Stimulated activated CD4-positive, alpha-beta T cell treated with anti-CD3 and anti-CD28 coated beads, Interleukin-15, amount 100 ng/mL, for 1 hour (primary cell): ENCODE measurements at regions not wholly inside any gene's neighbourhood (a gene's known extent, or its start where the extent isn't known, plus 50 kb on each side); places are given as distances from the start of the nearest gene placed in this dataset.

Experiments used
- DNase-seq, 2 donors: peaks; one replicate each; pipeline ENCODE4 v3.0.0-alpha.2; 2020; ENCODE audit warnings: low read depth in 1 of 2, low spot score in 1 of 2

GRCh38 chr2:12240206-12240605 is 476.5 kb upstream of the TRIB2 start:
- DNase-seq, result no peak

DNA sequence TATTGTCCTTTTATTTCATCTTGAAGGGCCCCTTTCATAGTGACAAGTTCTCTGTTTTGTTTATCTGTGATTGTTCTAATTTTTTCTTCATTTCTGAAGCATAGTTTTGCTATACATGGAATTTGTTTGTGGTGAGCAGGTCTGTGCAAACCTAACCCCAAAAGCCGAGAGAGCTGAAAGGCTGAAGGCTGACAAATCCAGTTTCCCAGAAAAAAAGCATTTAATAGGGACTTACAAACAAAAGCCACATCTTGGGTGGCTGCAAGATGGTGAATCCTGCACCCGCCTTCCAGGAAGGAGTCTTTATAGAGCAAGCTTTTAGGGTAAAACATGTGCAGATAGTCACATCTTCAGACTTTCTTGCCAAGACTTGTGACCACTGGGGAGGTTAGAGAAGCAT is 473.4 kb upstream of the TRIB2 start:
- no peak for DNase-seq

DNA sequence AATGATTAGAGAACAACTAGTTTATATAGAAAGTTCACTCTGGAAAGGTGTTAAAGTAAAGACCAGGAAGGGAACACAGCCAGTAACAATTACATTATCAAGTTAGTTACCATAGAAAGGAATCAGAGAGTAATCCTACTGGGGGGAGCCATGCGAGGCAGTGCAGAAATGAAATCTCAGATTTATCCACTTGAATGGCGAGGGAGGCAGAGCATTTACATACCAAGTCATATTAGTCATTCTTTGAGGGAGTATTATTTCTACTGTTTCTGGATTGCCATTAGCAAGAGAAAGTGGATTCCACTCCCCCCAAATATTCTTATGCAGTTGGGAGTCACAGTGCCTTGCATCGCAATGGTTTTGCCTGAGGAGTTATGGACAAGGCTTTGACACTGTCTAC is 472.7 kb upstream of the TRIB2 start:
- no peak for DNase-seq

DNA sequence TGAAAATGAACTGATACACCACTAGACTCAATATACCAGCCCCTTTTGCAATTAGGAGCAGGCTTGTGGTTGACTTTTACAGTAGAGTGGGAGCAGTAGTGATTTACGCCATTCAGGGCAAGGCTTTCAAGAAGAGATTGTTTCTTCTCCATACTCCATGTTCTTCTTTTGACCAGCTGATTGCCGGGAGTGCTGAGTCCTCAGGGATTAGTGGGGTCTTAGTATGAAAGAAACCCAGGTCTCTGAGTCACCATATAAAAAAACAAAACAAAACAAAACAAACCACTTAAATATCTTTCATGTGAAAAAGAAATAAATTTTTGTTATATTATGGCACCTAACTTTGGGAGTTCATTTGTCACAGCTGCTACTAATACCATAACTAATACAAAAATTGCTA is 465.6 kb upstream of the TRIB2 start:
- no peak for DNase-seq

GRCh38 chr2:12251749-12252148 is 465.0 kb upstream of the TRIB2 start:
- no peak for DNase-seq

GRCh38 chr2:12253167-12253778 is 463.5 kb upstream of the TRIB2 start:
- DNase-seq, result no peak

DNA sequence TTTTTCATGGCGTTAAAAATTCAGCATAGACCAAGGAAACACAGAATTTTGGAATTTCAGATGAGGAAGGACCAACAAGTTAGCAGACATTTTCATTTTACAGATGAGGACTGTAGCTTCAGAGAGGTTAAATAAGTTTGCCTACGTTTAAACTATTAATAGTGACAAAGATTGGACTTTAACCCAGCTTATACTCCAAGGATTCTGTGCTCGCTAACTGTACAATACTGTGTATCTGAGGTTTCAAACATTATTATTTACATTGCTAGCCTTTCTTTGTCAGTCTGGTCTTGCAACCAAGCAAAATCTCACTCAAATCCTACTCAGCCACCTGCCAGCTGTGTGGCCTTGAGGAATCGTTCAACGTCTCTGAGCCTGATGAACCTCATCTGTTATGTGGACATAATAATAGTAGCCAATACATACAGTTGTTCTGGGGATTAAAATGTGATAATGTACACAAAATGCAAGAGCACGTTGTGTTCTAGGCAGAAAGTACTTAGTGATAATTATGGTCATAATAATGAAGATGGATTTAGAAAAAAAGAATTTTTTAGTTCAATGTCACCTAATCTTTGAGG is 462.4 kb upstream of the TRIB2 start:
- no peak for DNase-seq

GRCh38 chr2:12256206-12256605 is 460.5 kb upstream of the TRIB2 start:
- DNase-seq, result no peak

GRCh38 chr2:12257476-12257875 is 459.3 kb upstream of the TRIB2 start:
- no peak for DNase-seq

DNA sequence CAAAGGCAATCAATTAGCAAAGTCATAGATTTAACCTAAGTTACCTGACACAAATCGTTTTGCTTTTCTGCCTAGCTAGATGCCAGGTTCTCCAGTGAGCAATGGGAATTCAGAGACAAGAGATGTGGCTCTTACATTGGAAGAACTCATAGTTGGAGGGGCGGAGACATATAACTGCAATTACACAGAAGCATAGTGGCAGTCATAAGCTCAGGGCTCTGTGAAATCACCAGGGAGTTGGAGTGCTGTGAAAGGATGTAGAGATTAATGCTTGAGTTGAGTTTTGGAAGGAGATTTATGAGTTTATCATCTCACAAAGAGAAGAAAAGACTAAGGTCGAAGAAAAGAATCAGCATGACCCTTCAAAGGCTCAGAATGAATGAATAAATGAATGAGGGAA is 457.2 kb upstream of the TRIB2 start:
- DNase-seq, result no peak

DNA sequence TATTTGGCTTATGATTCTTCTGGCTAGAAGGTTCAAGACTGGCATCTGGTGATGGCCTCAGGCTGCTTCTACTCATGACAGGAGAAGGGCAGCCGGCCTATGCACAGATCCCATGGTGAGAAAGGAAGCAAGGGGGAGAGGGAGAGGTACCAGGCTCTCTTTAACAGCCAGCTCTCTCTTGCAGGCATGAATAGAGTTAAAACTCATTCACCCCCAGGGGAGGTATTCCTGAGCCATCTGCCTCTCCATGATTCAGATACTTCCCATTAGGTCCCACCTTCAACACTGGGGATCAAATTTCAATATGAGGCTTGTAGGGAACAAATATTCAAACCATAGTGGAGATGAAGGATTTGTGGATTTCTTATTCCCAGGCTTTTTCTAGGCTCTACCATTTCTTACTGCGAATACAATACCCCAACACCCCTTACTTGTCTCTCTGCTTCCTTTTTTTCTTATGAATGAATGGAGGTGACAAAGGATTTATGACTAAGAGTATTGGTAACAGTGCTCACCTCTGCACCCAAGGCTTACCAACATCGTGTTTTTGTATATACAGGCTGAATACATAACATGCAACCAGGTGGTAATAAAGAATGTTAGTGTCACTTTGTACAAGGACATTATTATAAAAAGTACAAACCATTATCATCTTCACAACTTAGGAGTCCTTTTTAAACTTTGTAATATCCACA is 454.6 kb upstream of the TRIB2 start:
- DNase-seq, result no peak

DNA sequence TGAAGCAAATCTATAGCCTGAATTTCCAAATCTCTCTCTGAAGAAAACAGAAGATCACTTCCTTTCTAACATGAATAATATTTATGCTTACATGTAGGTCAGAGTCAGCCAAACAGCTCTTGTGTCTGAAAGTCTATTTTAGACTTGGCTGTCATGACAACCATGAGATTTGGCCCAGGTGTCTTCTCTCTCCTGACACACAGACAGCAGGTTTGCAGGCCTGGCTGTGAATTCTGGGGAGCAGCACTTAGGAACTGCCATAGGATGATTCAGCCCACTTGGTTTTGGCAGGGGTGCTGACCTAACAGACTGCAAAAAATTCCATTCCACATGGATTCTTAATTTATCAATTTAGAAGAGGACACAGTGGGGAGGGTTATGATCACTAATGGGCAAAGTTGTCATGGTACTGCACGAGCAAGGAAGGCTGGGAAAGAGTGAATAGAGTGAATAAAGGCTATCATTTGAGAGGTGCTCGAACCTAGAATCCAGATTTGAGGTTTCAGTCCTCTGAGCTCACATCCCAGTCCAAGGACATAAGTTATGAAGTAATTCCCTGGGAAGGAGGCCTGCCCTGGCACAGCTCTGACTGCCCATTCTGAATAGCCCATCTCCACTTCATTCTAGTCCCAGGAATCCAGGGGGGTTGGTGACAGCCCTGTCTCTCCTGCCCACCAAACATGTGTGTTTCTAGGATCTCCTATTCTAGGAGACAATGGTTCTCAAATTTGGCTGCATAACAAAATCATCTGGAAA is 453.9 kb upstream of the TRIB2 start:
- DNase-seq, result no peak

GRCh38 chr2:12263730-12264129 is 453.0 kb upstream of the TRIB2 start:
- no peak for DNase-seq

- no peak for DNase-seq
Measured at GRCh38 chr2:12264146-12264545, 452.6 kb upstream of the TRIB2 start.

DNA sequence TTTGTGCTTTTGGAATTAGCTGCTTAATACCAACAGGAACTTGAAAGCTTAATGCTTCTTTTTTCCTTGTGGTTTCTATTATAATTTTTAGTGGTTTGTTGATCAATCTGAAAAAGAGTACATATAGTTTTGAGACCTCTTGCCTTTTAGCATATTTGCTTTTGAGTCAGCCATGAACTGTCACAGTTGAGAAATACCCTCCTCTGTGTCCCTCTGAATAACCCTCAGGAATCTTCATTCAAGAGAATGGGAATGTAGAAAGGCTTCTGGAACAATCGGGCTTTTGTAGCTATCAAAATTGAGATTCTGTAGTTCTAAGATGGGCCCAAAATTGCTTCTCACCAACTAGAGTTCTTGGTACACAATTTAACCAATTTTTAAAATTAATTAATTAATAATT is 451.1 kb upstream of the TRIB2 start:
- DNase-seq, result no peak

GRCh38 chr2:12267042-12267441 is 449.7 kb upstream of the TRIB2 start:
- no peak for DNase-seq

- DNase-seq, result no peak
Measured at GRCh38 chr2:12269041-12269972, 447.4 kb upstream of the TRIB2 start.

DNA sequence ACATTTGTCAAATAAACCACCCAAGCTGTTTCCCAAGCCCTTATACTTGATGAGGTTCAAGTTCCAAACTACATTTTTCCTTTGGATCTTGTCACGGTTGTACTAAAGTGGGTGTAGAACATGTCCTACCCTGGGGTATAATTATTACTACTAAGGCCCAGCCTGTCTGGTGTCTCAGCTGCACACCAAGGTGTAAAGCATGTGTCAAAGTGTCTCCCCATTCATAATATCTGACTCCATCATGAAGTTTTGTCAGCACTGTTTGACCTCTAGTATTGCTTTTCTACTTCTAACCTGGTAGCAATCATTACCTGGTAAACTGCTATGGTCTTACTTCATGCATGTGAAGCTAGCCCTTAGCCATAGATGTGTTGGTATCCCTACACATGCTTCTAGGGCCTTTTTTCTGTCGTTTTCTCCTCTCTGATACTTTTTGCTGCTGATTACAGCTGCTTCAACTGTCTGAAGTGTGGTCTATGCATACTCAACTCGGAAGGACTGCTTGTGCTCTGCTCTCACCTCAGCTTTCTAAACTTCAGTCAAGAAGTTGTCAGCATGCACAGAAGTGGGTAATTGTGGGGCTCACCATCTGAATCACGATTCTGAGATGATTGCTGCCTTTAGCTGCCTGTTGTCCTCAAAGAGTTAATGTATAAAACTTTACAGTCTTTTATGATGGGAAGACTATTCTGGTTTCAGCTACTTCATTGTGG is 445.7 kb upstream of the TRIB2 start:
- DNase-seq, result no peak

GRCh38 chr2:12271589-12271984 is 445.1 kb upstream of the TRIB2 start:
- no peak for DNase-seq

- no peak for DNase-seq
Measured at GRCh38 chr2:12273111-12273510, 443.6 kb upstream of the TRIB2 start.
